GM18502 (cell line): ENCODE measurements at regions not wholly inside any gene's neighbourhood (a gene's known extent, or its start where the extent isn't known, plus 50 kb on each side); places are given as distances from the start of the nearest gene placed in this dataset.

Experiments
- ATAC-seq: cut with Tn5 transposase; IDR thresholded peaks from one replicate; pipeline ENCODE4 v1.9.1; 2021; ENCODE audit warnings: mild to moderate bottlenecking; ENCODE audit not compliant: unreplicated experiment, poor library complexity

- no peak for ATAC-seq
Observed at GRCh38 chr14:73800970-73801515, 50.6 kb upstream of the PTGR2 start.

DNA sequence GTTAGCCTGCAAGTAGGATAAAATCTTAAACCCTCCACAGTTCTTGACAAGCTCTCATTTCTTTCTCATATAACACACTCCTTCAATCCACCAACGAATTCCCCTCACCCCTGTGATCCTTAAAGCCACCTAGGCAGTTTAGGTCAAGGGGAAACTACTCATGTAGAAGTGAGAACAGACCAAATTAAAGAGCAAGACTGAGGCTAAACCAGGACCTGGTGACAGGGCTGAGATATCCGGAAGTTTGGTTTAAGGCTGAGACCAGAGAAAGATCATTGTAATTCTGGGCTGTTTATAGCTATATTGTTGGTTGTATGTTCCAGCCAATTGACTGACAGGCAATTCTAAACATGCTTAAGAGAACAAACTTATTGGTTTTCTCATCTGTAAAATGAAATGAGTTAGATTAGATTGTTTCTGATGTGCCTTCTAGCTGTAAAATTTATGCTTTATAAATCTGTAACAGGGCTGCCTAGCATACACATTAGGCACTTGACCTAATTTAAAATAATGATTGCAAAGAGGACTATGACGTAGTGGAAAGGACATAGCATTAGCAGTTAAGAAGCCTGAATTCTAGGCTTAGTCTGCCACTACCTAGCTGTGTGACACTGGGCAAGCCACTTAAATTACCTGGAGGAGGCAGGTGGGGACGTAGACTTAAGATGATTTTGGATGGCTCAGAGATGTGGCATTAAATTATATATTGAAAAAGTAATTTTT lies 53.9 kb upstream of the PTGR2 start:
- ATAC-seq, result no peak

GRCh38 chr14:73796893-73797542 lies 54.6 kb upstream of the PTGR2 start:
- ATAC-seq, result no peak

DNA sequence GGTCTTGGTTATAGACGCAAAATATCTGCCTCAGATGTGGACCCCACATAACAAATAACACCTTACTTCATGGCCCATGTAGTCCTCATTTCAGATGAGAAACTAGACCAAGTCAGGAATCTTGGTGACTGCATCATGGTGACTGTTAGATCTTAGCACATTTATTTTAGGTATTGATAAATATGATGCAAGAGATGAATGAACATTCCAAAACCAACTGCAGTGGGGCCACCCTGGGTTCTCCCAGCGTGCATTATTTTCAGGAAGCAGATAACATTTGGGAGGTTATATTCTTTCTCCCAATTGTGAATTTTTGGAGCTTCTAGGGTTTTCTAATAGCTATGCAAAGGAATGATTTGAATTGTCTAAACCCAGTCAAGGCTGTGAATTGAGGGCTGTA lies 55.2 kb upstream of the PTGR2 start:
- no peak for ATAC-seq

DNA sequence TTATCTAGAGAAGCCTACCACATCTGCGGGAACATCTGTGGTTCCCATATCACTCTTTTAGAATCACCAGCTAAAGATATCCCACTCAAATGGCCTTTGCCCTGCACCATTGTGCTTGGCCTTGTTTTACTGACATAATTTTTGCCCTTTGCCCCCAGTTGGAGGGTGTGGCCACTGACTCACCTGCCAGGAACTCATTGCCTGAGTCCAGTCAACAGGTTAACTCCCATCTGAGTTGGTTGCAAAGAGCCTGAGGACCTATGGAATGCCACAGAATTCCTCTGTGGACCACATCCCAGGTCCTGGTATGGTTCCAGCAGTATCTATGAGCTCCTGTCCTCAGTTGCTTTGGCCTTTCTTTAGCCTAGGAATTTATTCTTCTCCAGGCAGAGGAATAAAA lies 55.7 kb upstream of the PTGR2 start:
- ATAC-seq, result no peak

DNA sequence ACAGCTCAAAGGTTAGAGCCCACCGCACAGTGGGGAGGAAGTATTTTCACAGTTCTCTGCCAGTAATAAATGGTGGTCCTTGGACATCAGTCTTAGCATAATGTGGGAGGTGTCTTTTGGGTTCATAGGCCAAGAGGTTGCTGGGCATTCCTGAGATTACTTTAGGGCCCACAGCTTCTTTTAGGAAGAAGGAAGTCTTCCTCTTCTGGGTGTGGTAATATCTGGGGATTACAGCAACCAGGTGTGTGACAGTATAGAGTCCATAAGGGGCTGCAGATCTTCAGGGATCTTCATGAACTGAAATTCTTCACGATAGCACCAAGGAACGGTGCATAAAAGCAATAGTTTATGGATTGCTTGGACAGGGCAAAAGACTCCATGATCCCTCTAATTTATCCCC lies 56.2 kb upstream of the PTGR2 start:
- no peak for ATAC-seq

GRCh38 chr14:73794146-73794545 lies 57.5 kb upstream of the PTGR2 start:
- no peak for ATAC-seq

DNA sequence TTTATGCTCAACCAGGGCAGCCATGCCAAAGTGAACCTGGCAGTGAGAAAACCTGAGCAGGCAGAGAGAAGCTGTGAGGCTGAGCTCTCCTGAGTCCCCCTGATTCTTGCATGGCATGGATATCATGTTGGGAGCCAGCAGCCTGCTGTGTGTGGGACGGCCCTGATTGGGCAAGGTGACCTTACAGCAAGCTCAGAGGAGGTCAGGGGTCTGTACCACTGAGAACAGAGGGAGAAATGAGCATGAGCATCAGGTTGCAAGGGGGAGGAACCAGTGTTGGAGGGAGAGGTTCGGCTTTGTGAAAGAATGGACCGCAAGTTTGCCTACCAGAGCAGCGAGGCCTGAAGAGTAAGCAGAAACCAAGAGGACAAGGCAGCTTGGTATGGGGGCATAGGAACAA lies 59.1 kb upstream of the PTGR2 start:
- ATAC-seq, result no peak

DNA sequence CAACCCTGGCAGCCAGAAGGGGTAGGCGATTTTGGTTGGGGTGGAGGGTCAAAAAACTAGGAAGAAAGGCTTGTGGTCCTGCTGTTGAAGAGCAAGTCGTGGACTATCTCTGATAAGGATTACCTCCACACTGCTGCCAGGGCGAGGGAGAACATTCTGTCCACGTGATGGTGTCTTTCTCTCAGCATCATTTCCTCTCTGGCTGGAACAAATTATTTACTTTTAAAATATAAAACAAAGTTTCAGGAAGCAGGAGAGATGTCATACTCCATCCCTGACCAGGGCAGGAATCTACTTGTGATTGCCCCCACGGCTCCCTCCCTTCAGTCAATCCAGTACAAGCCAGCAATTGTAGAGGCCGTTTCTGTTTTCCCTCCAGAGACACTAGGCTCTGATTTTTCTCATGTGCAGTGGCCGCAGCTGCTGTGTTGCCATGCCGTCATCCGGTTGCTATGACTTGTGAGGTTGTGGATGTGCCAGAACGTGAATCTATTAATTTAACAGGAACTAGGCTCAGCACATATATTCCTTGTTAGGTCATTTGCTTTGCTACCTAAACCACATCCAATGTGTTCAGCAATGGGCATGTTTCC lies 61.5 kb upstream of the PTGR2 start:
- ATAC-seq, result no peak

- ATAC-seq, result no peak
Observed at GRCh38 chr14:73788701-73789551, 62.7 kb upstream of the PTGR2 start.

DNA sequence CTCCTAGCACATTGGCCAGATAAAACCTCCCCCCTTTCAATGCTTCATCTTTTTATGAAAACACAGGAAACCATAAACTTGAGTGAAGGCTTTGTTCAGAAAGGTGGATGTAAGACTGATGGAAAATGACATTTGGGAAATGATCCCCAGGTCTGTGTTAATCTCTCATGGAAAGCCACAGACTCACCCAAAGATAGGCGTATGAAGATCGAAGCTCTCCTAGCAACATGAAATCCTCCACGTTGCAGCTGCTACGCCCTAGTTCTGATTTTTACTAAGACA lies 63.4 kb upstream of the PTGR2 start:
- ATAC-seq, result no peak

GRCh38 chr14:73787486-73788316 lies 63.9 kb upstream of the PTGR2 start:
- ATAC-seq, result no peak

DNA sequence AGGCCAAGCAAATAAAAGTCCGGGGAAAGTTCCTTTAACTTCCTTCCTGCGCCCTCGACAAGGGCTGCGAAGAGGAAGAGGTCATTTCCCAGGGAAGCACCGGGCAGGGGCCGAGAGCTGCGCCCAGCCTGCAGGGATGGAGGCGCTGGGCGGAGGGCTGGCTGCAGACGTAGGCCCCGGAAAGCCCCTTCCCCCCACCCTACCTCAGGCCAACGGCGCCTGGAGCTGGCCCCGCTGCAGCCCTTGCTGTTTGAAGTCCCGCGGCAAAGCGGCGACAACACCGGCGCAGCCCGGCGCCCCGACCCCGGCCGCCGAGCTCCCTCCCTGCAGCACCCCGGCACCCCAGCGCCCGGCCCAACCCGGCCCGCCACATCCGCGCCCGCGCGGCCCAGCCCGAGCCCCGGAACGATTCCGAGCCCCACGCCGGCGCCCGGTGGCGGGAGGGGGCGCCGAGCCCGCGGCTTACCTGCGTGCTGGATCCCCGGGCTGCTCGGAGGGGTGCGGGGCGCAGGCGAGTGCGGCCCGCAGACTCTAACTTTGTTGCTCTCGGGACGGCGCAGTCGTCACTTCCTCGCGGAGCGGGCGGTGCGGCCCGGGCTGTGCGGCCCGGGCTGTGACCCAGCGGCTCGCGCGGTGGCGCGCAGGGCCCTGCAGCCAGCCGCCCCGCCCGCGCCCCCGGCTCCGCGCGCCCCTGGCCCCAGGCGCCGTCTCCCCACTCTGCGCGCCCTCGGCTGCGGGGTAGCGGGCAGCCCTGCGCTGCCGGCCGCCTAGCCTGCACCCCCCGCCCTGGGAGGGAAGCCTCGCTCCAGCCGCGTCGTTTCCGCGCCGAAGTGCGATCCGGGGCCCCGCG lies 64.8 kb upstream of the PTGR2 start:
- peak; percentile 47 for ATAC-seq

DNA sequence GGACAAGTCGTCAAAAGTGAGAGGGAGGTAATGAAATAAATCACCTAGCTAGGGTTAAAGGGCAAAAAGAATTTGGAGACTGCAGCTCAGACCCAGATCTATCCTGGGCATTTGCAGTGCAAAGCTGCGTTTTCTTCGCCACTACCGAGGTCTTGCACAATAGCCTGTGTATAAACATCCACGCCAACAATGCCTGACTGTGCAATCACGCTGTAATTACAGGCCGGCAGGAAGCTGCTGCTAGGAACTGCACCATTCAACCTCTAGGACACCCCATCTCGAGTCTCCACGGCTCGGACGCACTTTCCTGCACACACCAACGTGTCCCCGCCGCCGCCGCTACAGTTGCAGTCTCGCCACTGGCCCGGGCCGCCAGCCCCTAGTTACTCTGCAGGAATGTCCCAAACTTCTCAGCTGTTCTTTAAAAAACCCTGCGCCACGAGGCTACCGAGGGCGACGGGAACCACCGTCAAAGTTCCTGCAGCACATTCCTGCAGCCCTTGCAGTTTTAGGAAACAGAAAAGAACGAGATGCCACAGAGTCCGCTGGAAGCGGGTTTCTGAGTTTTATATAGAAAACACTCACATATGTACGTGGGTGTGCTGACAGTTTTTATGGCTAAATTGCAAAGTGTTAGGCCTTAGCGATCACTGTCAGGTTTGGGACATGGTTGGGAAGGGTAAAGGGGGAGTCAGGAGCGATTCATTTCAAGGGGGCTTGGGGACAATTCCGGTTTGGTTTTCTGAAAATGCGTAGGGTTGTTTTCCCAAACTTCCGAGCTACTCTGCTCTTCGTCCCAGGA lies 65.6 kb upstream of the PTGR2 start:
- ATAC-seq, result peak; percentile 28

- ATAC-seq, result peak; percentile 6
Observed at GRCh38 chr14:73785336-73785833, 66.2 kb upstream of the PTGR2 start.

- no peak for ATAC-seq
Observed at GRCh38 chr14:73784988-73785313, 66.7 kb upstream of the PTGR2 start.

GRCh38 chr14:73784181-73784987 lies 67.2 kb upstream of the PTGR2 start:
- ATAC-seq, result no peak
